Calu3 (cell line): ENCODE measurements at regions not wholly inside any gene's neighbourhood (a gene's known extent, or its start where the extent isn't known, plus 50 kb on each side); places are given as distances from the start of the nearest gene placed in this dataset.

Experiments
- BruUV-seq: library from RNA; stranded (reverse); fragments of 400-500 nt; replicated peaks from 2 replicates; lab custom pipeline; 2021; lab: Mats Ljungman, UMichigan
- CTCF ChIA-PET: fragments of 300-600 bp; sonication (Branson Sonifier 250); formaldehyde crosslinking; loops from one replicate; lab custom pipeline; 2022; ENCODE audit warnings: antibody characterized with exemption; lab: Charles Lee
- DNase-seq: peaks from one replicate; pipeline ENCODE4 v3.0.0; 2022
- H3K27ac Mint-ChIP-seq: one replicate; pipeline ENCODE4 v1.8.0; 2022; ENCODE audit warnings: mixed read lengths; ENCODE audit not compliant: unreplicated experiment
- H3K27me3 Mint-ChIP-seq: one replicate; pipeline ENCODE4 v1.8.0; 2022; ENCODE audit warnings: mixed read lengths; ENCODE audit not compliant: unreplicated experiment
- H3K36me3 Mint-ChIP-seq: one replicate; pipeline ENCODE4 v1.8.0; 2022; ENCODE audit warnings: mild to moderate bottlenecking, moderate library complexity, mixed read lengths; ENCODE audit not compliant: insufficient read depth, unreplicated experiment
- H3K4me1 Mint-ChIP-seq: one replicate; pipeline ENCODE4 v1.8.0; 2022; ENCODE audit warnings: mild to moderate bottlenecking, low read depth, mixed read lengths; ENCODE audit not compliant: unreplicated experiment
- H3K4me3 Mint-ChIP-seq: one replicate; pipeline ENCODE4 v1.8.0; 2022; ENCODE audit warnings: mild to moderate bottlenecking, low read depth, moderate library complexity, mixed read lengths; ENCODE audit not compliant: unreplicated experiment
- H3K9me3 Mint-ChIP-seq: one replicate; pipeline ENCODE4 v1.8.0; 2022; ENCODE audit warnings: low read depth, mixed read lengths; ENCODE audit not compliant: unreplicated experiment
- CTCF ChIP-seq: fragments of 200-600 bp; IDR thresholded peaks from one replicate; pipeline ENCODE4 v1.8.0; 2022; ENCODE audit warnings: antibody characterized with exemption; ENCODE audit not compliant: unreplicated experiment
- intact Hi-C: fragments of 100-400 bp; cut with micrococcal nuclease; formaldehyde crosslinking; loops from one replicate; pipeline ENCODE4 v1.10.0; 2022; ENCODE audit not compliant: unreplicated experiment

GRCh38 chr3:18672561-18672960 lies 247.4 kb upstream of the SATB1 start:
- H3K27me3 Mint-ChIP-seq: no peaks in the 10 kb centered on the region
- BruUV-seq: no TSS peak
- no peaks in the 10 kb centered on the region for H3K9me3 Mint-ChIP-seq
- H3K4me3 Mint-ChIP-seq: no peak overlapping the region
- H3K36me3 Mint-ChIP-seq: no peaks in the 10 kb centered on the region
- DNase-seq: no peak
- intact Hi-C loops: no loop called here
- no peak overlapping the region for H3K27ac Mint-ChIP-seq
- H3K4me1 Mint-ChIP-seq: no peaks in the 10 kb centered on the region
- CTCF ChIA-PET: no interaction called here
- no peak for TF ChIP-seq CTCF

- Mint-ChIP-seq H3K36me3 (no peaks in the 10 kb centered on the region), H3K4me3 (no peak overlapping the region), H3K4me1 (no peaks in the 10 kb centered on the region), H3K27me3 (no peaks in the 10 kb centered on the region), H3K9me3 (no peaks in the 10 kb centered on the region), H3K27ac (no peak overlapping the region)
- DNase-seq: no peak
- TF ChIP-seq CTCF: no peak
- intact Hi-C loops: no loop called here
- CTCF ChIA-PET: no interaction called here
- BruUV-seq: no TSS peak
Measured at GRCh38 chr3:18670759-18671158, 245.6 kb upstream of the SATB1 start.

GRCh38 chr3:18669374-18669773 lies 244.2 kb upstream of the SATB1 start:
- Mint-ChIP-seq H3K4me1 (no peaks in the 10 kb centered on the region), H3K4me3 (no peak overlapping the region), H3K36me3 (no peaks in the 10 kb centered on the region), H3K9me3 (no peaks in the 10 kb centered on the region), H3K27ac (no peak overlapping the region), H3K27me3 (no peaks in the 10 kb centered on the region)
- DNase-seq: no peak
- CTCF ChIA-PET: no interaction called here
- TF ChIP-seq CTCF: no peak
- BruUV-seq: no TSS peak
- intact Hi-C loops: no loop called here

- DNase-seq: no peak
- Mint-ChIP-seq H3K4me3 (no peak overlapping the region), H3K27me3 (no peaks in the 10 kb centered on the region), H3K27ac (no peak overlapping the region), H3K4me1 (no peaks in the 10 kb centered on the region), H3K36me3 (no peaks in the 10 kb centered on the region), H3K9me3 (no peaks in the 10 kb centered on the region)
- CTCF ChIA-PET: no interaction called here
- BruUV-seq: no TSS peak
- intact Hi-C loops: no loop called here
- no peak for TF ChIP-seq CTCF
Measured at GRCh38 chr3:18667552-18667951, 242.4 kb upstream of the SATB1 start.
